ENCODE measurements at regions not wholly inside any gene's neighbourhood (a gene's known extent, or its start where the extent isn't known, plus 50 kb on each side); places are given as distances from the start of the nearest gene placed in this dataset.
"Not testable (repeated sequence)": the region's sequence is repeated elsewhere in the genome, so short reads cannot be mapped to it uniquely, and the experiment has no call there.

- no peak for DNase-seq
Observed at GRCh38 chr12:111150360-111150759, 218.5 kb downstream of the PHETA1 start.

- DNase-seq: no peak
Observed at GRCh38 chr12:111149299-111149698, 219.6 kb downstream of the PHETA1 start.

- DNase-seq: no peak
Observed at GRCh38 chr12:111148005-111148404, 220.9 kb downstream of the PHETA1 start.

GRCh38 chr12:111143271-111143670 is 222.9 kb upstream of the MYL2 start:
- no peak for DNase-seq

GRCh38 chr12:111141205-111141604 is 220.8 kb upstream of the MYL2 start:
- no peak for DNase-seq

GRCh38 chr12:111138016-111138415 is 217.6 kb upstream of the MYL2 start:
- DNase-seq: no peak

- DNase-seq: no peak
Observed at GRCh38 chr12:111135293-111135832, 215.0 kb upstream of the MYL2 start.

- DNase-seq: no peak
Observed at GRCh38 chr12:111130336-111130735, 210.0 kb upstream of the MYL2 start.

GRCh38 chr12:111129149-111129767 is 208.9 kb upstream of the MYL2 start:
- no peak for DNase-seq

GRCh38 chr12:111126331-111126730 is 206.0 kb upstream of the MYL2 start:
- no peak for DNase-seq

GRCh38 chr12:111124183-111124582 is 203.8 kb upstream of the MYL2 start:
- no peak for DNase-seq

- no peak for DNase-seq
Observed at GRCh38 chr12:111123390-111123789, 203.0 kb upstream of the MYL2 start.

- DNase-seq: no peak
Observed at GRCh38 chr12:111122458-111122878, 202.1 kb upstream of the MYL2 start.

GRCh38 chr12:111121840-111122239 is 201.5 kb upstream of the MYL2 start:
- no peak for DNase-seq

GRCh38 chr12:111120578-111120977 is 200.2 kb upstream of the MYL2 start:
- DNase-seq: no peak

- no peak for DNase-seq
Observed at GRCh38 chr12:111117017-111117416, 196.6 kb upstream of the MYL2 start.

GRCh38 chr12:111113313-111113712 is 192.9 kb upstream of the MYL2 start:
- not testable (repeated sequence) for DNase-seq

- no peak for DNase-seq
Observed at GRCh38 chr12:111112311-111113098, 192.1 kb upstream of the MYL2 start.

GRCh38 chr12:111111681-111112080 is 191.3 kb upstream of the MYL2 start:
- no peak for DNase-seq

GRCh38 chr12:111110556-111110955 is 190.2 kb upstream of the MYL2 start:
- DNase-seq: no peak

- DNase-seq: no peak
Observed at GRCh38 chr12:111108726-111109125, 188.3 kb upstream of the MYL2 start.

- no peak for DNase-seq
Observed at GRCh38 chr12:111107392-111108178, 187.2 kb upstream of the MYL2 start.

GRCh38 chr12:111105294-111105693 is 184.9 kb upstream of the MYL2 start:
- DNase-seq: no peak

GRCh38 chr12:111103583-111103982 is 183.2 kb upstream of the MYL2 start:
- DNase-seq: no peak
